Astrocyte (in vitro differentiated cells and primary cell): ENCODE measurements at regions not wholly inside any gene's neighbourhood (a gene's known extent, or its start where the extent isn't known, plus 50 kb on each side); places are given as distances from the start of the nearest gene placed in this dataset.

Experiments
- EZH2 ChIP-seq: IDR thresholded peaks from 2 replicates; pipeline ENCODE4 v1.6.1; 2012; ENCODE audit warnings: mild to moderate bottlenecking, low read length, inconsistent platforms; ENCODE audit not compliant: insufficient read depth
- TF ChIP-seq, protein P1 (sequence below): IDR thresholded peaks from 2 replicates; pipeline ENCODE4 v1.5.1; 2011; ENCODE audit warnings: low read depth, mild to moderate bottlenecking, inconsistent platforms, low read length, moderate library complexity; ENCODE audit not compliant: insufficient read depth

GRCh38 chr14:53389202-53389601 lies 236.1 kb upstream of the DDHD1 start:
- TF ChIP-seq EZH2, result no peak
- TF ChIP-seq, protein P1, sequence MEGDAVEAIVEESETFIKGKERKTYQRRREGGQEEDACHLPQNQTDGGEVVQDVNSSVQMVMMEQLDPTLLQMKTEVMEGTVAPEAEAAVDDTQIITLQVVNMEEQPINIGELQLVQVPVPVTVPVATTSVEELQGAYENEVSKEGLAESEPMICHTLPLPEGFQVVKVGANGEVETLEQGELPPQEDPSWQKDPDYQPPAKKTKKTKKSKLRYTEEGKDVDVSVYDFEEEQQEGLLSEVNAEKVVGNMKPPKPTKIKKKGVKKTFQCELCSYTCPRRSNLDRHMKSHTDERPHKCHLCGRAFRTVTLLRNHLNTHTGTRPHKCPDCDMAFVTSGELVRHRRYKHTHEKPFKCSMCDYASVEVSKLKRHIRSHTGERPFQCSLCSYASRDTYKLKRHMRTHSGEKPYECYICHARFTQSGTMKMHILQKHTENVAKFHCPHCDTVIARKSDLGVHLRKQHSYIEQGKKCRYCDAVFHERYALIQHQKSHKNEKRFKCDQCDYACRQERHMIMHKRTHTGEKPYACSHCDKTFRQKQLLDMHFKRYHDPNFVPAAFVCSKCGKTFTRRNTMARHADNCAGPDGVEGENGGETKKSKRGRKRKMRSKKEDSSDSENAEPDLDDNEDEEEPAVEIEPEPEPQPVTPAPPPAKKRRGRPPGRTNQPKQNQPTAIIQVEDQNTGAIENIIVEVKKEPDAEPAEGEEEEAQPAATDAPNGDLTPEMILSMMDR, result no peak
